GM20000 (cell line): ENCODE measurements at regions not wholly inside any gene's neighbourhood (a gene's known extent, or its start where the extent isn't known, plus 50 kb on each side); places are given as distances from the start of the nearest gene placed in this dataset.

ENCODE experiments used
- DNase-seq: peaks from one replicate; pipeline ENCODE4 v3.0.0; 2012; ENCODE audit warnings: low spot score
- CTCF ChIP-seq: IDR thresholded peaks from 2 replicates; pipeline ENCODE4 v1.5.1; 2012; ENCODE audit warnings: mild to moderate bottlenecking, control low read depth; ENCODE audit errors: extremely low read depth, missing control alignments

GRCh38 chr6:147856687-147857086 lies 348.2 kb downstream of the SAMD5 start:
- no peak for DNase-seq
- TF ChIP-seq CTCF: no peak

- TF ChIP-seq CTCF: no peak
- no peak for DNase-seq
Observed at GRCh38 chr6:147858421-147858820, 349.9 kb downstream of the SAMD5 start.

- no peak for DNase-seq
- TF ChIP-seq CTCF: no peak
Observed at GRCh38 chr6:147859071-147859470, 350.6 kb downstream of the SAMD5 start.

GRCh38 chr6:147861696-147862095 lies 353.2 kb downstream of the SAMD5 start:
- no peak for DNase-seq
- TF ChIP-seq CTCF: no peak

- DNase-seq: no peak
- TF ChIP-seq CTCF: no peak
Observed at GRCh38 chr6:147867433-147868226, 359.1 kb downstream of the SAMD5 start.

- DNase-seq: no peak
Observed at GRCh38 chr6:147868427-147869190, 360.1 kb downstream of the SAMD5 start.

More at GRCh38 chr6:147868427-147869190, 360.1 kb downstream of the SAMD5 start:
- TF ChIP-seq CTCF: no peak
